Activated T-cell treated with anti-CD3 and anti-CD28 coated beads, Interleukin-2, amount 50 U/mL, for 4 hours (primary cell): ENCODE measurements at regions not wholly inside any gene's neighbourhood (a gene's known extent, or its start where the extent isn't known, plus 50 kb on each side); places are given as distances from the start of the nearest gene placed in this dataset.
"Not testable (repeated sequence)": the region's sequence is repeated elsewhere in the genome, so short reads cannot be mapped to it uniquely, and the experiment has no call there.

Experiments used
- ATAC-seq, 2 donors: fragments of 200-7000 bp; cut with Tn5 transposase; one replicate each; pipeline ENCODE4 v1.10.0; 2021
- DNase-seq: peaks from one replicate; pipeline ENCODE4 v3.0.0-alpha.2; 2020
- H3K27me3 Mint-ChIP-seq: one replicate; pipeline ENCODE4 v1.8.0; 2021; ENCODE audit warnings: low read depth, mixed read lengths
- H3K36me3 Mint-ChIP-seq: one replicate; pipeline ENCODE4 v1.8.0; 2022; ENCODE audit warnings: mixed read lengths; ENCODE audit not compliant: insufficient read depth
- H3K4me1 Mint-ChIP-seq: one replicate; pipeline ENCODE4 v1.8.0; 2021; ENCODE audit warnings: low read depth, mixed read lengths
- H3K4me3 Mint-ChIP-seq: one replicate; pipeline ENCODE4 v1.8.0; 2021; ENCODE audit warnings: mild to moderate bottlenecking, moderate library complexity, mixed read lengths
- H3K9me3 Mint-ChIP-seq: one replicate; pipeline ENCODE4 v1.8.0; 2021; ENCODE audit warnings: mixed read lengths

DNA sequence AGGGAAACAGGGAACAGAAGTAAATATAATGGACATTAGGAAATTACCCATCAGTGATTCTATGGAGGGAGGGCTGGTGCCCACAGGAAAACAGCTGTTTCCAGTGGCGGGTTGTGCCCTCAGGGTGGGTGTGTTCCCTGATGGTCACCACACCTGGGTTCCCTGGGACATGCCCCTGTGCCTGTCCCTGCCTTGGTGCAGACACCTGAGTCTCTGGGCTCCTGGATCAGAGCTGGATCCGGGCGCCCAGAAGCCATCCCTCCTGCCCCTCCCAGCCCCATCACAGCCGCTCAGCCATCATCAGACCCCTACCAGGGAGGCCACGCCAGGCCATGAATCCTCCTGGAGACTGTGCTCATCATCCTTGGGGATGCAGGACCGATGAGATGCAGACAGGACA lies 307.2 kb upstream of the SFSWAP start:
- H3K4me3 Mint-ChIP-seq: no peak overlapping the region
- ATAC-seq (no peak), DNase-seq (no peak)
- H3K9me3 Mint-ChIP-seq: peaks cover 9% of the 10 kb centered on the region
- no peaks in the 10 kb centered on the region for H3K36me3 Mint-ChIP-seq
- H3K27me3 Mint-ChIP-seq: peaks cover 4% of the 10 kb centered on the region
- H3K4me1 Mint-ChIP-seq: no peaks in the 10 kb centered on the region

DNA sequence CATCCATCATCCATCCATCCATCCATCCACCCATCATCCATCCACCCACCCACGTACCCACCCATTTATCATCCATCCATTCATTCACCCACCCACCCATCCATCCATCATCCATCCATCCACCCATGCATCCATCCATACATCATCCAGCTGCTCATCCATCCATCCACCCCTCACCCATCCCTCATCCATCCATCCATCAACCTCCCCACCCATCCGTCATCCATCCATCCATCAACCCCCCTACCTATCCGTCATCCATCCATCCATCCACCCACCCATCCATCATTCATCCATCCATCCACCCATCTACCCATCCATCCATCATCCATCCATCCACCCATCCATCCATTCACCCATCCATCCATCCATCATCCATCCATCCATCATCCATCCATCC lies 306.2 kb upstream of the SFSWAP start:
- no peak overlapping the region for H3K4me3 Mint-ChIP-seq
- H3K4me1 Mint-ChIP-seq: no peaks in the 10 kb centered on the region
- ATAC-seq: no peak
- H3K27me3 Mint-ChIP-seq: peaks cover 6% of the 10 kb centered on the region
- peaks cover under 1% of the 10 kb centered on the region for H3K9me3 Mint-ChIP-seq
- DNase-seq: no peak
- no peaks in the 10 kb centered on the region for H3K36me3 Mint-ChIP-seq

DNA sequence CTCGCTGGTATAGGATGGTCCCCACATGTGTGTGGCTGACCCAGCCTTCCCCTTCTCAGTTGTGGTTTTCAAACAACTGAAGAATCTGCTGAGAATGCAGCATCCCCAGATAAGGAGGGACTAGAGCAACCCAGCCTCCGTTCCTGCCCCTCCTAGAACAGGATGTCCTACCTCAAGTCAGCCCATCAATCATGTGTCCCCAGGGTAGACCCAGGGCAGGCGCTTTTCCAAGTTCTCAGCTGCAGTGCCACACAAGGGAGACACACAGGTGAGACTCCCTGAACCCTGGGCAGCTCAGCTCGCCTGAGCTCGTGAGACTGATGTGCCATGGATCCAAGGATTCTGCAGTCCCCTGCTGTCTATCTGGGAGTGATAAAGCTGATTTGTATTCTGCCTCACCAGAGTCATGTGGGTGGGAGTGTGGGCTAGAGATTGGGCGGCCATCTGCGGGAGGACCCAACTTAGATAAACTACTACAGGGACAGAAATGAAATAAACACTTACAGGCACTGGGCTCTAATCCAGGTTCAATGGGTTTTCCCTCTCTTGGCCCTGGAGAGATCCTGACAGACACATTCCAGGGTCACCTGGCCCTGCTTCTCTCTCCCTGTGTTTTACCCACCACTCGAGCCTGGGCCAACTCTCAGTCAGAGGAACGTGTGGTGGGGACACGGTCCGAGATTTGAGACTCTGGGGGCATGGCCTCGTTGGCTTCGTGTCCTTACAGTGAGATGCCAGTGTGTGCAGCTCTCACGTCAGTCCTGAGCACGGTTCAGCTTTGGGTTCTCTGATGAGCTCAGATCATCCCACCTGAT lies 303.5 kb upstream of the SFSWAP start:
- DNase-seq (no peak), ATAC-seq (no peak)
- Mint-ChIP-seq H3K4me1 (no peaks in the 10 kb centered on the region), H3K36me3 (no peaks in the 10 kb centered on the region), H3K27me3 (peaks cover 14% of the 10 kb centered on the region), H3K4me3 (no peak overlapping the region), H3K9me3 (no peaks in the 10 kb centered on the region)

DNA sequence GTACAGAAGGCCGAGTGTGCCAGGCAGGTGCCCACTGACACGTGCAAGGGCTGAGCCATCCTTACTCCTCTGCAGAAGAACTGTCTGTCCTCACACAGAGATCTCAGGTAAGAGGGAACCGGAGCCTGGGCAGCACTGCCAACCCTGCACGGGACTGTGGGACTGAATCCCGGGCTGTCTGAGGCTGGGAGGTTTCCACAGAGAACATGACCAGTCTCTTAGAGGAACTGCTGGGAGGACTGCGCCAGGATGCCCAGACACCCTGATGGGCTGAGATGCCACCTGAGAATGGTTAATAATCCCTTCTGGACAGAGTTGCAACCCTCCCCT lies 302.9 kb upstream of the SFSWAP start:
- Mint-ChIP-seq H3K4me3 (no peak overlapping the region), H3K9me3 (no peaks in the 10 kb centered on the region), H3K27me3 (peaks cover 14% of the 10 kb centered on the region), H3K4me1 (no peaks in the 10 kb centered on the region), H3K36me3 (no peaks in the 10 kb centered on the region)
- ATAC-seq: no peak
- no peak for DNase-seq

DNA sequence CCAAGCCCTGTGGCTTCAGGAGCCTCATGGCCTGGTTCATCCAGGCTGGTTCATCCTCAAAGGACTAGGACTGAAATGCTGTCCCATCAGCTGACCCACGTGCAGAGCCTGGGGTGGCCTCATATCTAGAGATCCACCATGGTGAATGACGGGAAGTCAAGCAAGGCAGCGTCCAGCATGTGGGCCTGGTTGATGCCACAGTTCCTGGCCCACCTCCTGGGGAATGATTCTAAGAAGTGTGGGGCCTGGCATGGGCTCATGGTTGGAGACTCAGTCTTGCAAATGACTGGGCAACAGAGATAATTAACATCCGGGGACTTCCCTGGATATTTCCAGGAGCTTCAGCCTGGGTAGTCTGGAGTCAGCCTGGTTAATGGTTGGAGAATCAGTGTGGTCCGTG lies 302.4 kb upstream of the SFSWAP start:
- no peak overlapping the region for H3K4me3 Mint-ChIP-seq
- no peaks in the 10 kb centered on the region for H3K36me3 Mint-ChIP-seq
- H3K9me3 Mint-ChIP-seq: no peaks in the 10 kb centered on the region
- no peaks in the 10 kb centered on the region for H3K4me1 Mint-ChIP-seq
- no peak for DNase-seq
- H3K27me3 Mint-ChIP-seq: peaks cover 14% of the 10 kb centered on the region
- no peak for ATAC-seq

DNA sequence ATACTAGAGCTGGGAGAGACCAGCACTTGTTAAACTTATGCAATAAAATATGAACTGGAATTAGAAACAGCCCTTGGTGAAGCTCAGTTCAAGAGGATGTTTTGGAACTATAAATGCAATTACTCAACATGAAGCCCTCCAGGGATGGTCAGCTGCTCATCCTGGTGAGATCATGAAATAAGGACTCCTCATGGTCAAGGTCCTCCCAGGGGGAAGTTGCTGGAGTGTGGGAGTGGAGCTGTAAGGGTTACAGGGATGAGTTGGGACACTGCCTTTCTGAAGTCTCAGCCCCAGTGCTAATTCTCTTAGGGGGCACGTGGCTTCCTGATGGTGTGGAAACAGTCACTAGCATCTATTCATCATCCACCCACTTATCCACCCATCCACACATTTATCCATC lies 301.7 kb upstream of the SFSWAP start:
- ATAC-seq (no peak), DNase-seq (no peak)
- Mint-ChIP-seq H3K4me3 (no peak overlapping the region), H3K27me3 (peaks cover 14% of the 10 kb centered on the region), H3K4me1 (no peaks in the 10 kb centered on the region), H3K36me3 (no peaks in the 10 kb centered on the region), H3K9me3 (no peaks in the 10 kb centered on the region)

DNA sequence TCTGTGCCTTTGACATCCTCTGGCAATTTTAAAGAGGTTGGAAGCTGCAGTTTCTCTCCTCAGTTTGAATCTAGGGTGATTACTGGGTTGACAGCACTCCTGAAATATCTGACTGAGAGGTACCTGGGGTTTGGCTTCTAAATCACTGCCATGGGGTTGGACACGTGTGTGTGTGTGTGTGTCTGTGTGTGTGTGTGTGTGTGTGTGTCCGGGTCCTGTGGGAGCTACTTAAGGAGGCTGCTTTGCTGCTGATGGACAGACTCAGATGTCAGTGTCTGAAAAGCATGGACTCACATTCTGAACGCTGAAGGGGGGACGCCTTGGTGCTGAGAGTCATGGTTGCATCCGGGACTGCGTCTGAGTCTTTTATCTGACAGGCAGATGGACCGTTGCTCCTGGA lies 299.1 kb upstream of the SFSWAP start:
- not testable (repeated sequence) for H3K4me1 Mint-ChIP-seq, ATAC-seq, DNase-seq

DNA sequence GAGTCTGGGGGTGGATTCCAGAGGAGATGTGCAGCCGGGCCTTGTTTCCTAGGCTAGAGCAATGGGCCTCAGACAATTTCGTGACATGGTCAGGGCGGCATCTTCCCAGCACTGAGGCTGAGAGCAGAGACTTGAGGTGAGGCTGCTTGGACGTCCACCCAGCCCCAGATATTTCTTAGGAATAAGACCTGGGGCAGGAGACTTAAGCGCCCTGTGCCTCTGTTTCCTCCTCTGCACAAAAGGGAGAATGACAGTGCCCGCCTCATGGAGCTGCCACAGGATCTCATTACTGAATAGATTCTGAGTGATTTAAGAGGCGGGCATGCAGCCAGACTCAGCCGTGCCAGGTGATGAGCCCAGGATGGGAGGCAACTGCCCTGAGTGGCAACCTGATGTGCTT lies 297.9 kb upstream of the SFSWAP start:
- Mint-ChIP-seq H3K4me3 (no peak overlapping the region), H3K4me1 (no peaks in the 10 kb centered on the region), H3K9me3 (no peaks in the 10 kb centered on the region), H3K27me3 (peaks cover 10% of the 10 kb centered on the region), H3K36me3 (no peaks in the 10 kb centered on the region)
- no peak for ATAC-seq
- DNase-seq: no peak

More for the DNA sequence above, 299.1 kb upstream of the SFSWAP start:
- H3K36me3 Mint-ChIP-seq, H3K4me3 Mint-ChIP-seq, H3K9me3 Mint-ChIP-seq: not testable (repeated sequence)
- peaks cover 11% of the 10 kb centered on the region for H3K27me3 Mint-ChIP-seq

DNA sequence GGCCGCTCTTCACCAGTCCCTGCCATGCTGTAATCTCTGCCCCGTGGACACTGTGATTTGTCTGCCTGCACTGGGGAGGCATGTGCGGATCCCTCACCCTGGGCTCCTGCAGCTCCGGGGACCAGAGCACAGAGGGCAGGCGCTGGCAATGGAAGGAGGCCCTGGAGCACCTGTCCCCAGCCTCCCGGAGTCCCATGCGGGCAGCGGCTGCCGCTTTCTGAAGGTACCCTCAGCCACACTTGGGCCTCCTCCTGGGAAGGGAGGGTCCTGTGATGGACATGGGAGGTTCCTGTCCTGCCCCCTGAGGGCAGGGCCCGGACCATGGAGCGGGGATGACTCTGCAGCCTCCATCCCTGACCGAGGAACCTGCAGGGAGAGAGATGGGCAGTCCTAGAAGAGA lies 297.4 kb upstream of the SFSWAP start:
- Mint-ChIP-seq H3K36me3 (no peaks in the 10 kb centered on the region), H3K9me3 (no peaks in the 10 kb centered on the region), H3K27me3 (peaks cover 10% of the 10 kb centered on the region), H3K4me3 (no peak overlapping the region), H3K4me1 (no peaks in the 10 kb centered on the region)
- DNase-seq: no peak
- no peak for ATAC-seq

DNA sequence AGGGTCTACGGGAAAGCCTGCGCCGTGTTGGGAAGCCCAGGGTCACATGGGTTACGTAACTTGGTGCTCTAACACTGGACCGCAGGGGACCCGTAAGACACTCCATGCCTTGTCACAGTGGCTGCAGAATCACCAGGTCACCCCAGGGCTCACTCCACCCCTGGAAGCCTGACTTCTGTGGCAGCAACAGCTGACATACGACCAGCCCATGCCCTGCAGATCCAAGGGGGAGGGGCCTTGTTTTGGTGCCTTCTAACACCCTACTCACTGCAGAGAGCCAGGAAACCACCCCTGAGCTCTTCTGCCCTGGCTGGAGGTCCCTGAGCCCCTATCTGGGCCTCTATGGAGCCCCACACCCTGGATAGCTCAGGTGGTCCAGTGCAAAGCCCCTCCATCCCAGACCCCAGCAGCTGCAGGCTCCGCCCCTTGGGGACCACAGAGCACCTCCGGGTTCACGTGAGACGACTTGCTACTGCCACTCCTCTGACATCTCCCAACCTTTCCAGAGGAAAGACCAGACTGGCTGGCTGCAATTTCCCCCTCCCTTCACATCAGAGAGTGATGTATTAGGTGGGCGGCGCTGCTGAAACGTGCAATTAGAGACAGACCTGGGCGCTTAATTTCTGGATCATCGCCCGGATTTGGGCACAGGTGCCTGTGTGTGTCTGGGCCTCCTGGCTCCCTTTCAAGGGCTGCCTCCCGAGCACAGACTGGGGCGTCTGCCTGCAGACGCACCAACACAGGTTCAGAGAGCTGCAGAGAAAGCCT lies 296.6 kb upstream of the SFSWAP start:
- not testable (repeated sequence) for H3K27me3 Mint-ChIP-seq, DNase-seq, H3K4me1 Mint-ChIP-seq, H3K4me3 Mint-ChIP-seq, H3K9me3 Mint-ChIP-seq, H3K36me3 Mint-ChIP-seq, ATAC-seq

DNA sequence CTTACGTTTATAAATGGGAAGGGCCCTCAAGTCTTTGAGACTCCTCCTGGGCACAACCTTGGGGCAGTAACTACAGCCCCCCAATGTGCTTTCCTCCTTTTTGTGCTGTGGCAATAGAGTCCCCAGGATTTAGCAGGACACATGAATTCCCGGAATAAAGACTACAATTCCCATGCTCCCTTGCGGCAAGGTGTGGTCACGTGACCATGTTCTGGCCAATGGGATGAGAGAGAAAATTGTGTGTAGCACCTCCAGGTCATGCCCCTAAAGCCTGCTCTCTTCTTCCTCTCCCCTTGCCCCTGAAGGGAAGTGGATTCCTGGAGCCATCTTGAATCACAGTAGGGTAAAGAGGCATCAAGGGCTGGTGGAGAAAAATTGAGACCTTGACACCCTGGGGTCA lies 295.1 kb upstream of the SFSWAP start:
- no peaks in the 10 kb centered on the region for H3K9me3 Mint-ChIP-seq
- no peaks in the 10 kb centered on the region for H3K4me1 Mint-ChIP-seq
- DNase-seq (no peak), ATAC-seq (no peak)
- no peak overlapping the region for H3K4me3 Mint-ChIP-seq
- H3K36me3 Mint-ChIP-seq: no peaks in the 10 kb centered on the region
- H3K27me3 Mint-ChIP-seq: peaks cover 6% of the 10 kb centered on the region

DNA sequence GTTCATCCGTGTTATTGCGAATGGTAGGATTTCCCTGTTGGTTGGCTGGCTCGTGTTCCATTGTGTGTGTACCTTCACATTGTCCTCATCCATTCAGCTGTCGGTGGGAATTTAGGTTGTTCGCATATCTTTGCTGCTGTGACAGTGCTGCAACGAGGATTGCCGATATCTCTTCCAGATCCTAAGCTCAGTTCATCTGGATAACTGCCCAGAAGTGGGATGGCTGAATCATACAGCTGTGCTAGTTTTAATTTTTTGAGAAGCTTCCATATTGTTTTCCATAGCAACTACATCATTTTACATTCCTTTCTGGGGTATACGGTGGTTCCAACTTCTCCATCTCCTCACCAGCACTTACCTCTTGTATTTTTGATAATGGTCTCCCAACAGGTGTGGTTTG lies 292.8 kb upstream of the SFSWAP start:
- ATAC-seq (no peak), DNase-seq (no peak)
- no peaks in the 10 kb centered on the region for H3K4me1 Mint-ChIP-seq
- H3K4me3 Mint-ChIP-seq: no peak overlapping the region
- H3K27me3 Mint-ChIP-seq: peaks cover 8% of the 10 kb centered on the region
- no peaks in the 10 kb centered on the region for H3K36me3 Mint-ChIP-seq
- H3K9me3 Mint-ChIP-seq: peaks cover 3% of the 10 kb centered on the region

DNA sequence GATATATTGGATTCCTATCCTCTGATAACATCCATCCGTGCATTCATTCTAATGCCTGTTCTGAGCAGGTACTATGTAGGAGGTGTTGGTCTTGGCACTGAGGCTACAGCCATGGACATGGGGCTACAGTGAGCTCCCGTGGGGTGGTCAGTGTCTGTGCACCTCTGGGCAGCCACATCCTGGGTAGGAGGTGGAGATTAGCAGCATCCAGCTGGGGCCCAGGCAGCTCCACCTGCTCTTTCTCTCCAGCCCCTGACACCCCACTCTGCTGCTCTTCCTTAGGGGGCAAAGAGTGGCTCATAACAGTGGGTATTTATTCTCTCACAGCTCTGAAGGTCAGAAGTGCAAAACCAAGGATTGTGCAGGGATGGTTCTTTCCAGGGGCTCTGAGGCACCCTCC lies 292.0 kb upstream of the SFSWAP start:
- H3K4me3 Mint-ChIP-seq: no peak overlapping the region
- peaks cover 2% of the 10 kb centered on the region for H3K36me3 Mint-ChIP-seq
- no peaks in the 10 kb centered on the region for H3K4me1 Mint-ChIP-seq
- DNase-seq (no peak), ATAC-seq (no peak)
- peaks cover 11% of the 10 kb centered on the region for H3K9me3 Mint-ChIP-seq
- peaks cover 12% of the 10 kb centered on the region for H3K27me3 Mint-ChIP-seq

DNA sequence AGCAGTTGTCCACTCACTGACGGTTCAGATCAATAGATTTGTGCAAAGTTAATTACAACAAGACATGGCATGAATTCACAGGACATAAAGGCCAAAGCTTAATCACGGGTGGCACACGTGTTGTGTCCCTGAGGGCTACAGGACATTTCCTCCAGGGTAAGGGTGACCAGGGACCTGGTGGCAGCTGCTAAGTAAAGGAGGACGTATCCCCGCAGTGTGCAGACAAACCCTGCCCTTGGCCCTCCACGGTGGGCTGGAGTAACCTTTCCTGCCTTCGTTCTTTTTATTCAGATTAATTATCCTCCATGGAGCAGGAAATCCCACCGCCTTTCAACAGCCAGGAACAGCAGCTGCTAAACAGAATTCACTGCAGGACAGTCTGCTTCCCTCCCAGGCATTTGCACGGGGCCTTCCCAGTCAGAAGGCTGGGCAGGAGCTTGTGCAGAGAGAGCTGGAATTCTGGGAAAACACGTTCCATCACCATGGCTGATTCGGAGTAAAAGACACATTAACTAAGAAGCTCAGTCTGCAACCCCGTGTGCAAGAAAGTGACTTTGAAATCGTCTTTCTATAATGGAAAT lies 289.9 kb upstream of the SFSWAP start:
- no peaks in the 10 kb centered on the region for H3K4me1 Mint-ChIP-seq
- ATAC-seq (no peak), DNase-seq (no peak)
- peaks cover 2% of the 10 kb centered on the region for H3K36me3 Mint-ChIP-seq
- H3K27me3 Mint-ChIP-seq: peaks cover 12% of the 10 kb centered on the region
- no peak overlapping the region for H3K4me3 Mint-ChIP-seq
- H3K9me3 Mint-ChIP-seq: peaks cover 28% of the 10 kb centered on the region
